ENCODE measurements at regions not wholly inside any gene's neighbourhood (a gene's known extent, or its start where the extent isn't known, plus 50 kb on each side); places are given as distances from the start of the nearest gene placed in this dataset.

GRCh38 chr9:7892975-7893374 is 93.4 kb upstream of the DMAC1 start:
- TF ChIP-seq, protein P1, sequence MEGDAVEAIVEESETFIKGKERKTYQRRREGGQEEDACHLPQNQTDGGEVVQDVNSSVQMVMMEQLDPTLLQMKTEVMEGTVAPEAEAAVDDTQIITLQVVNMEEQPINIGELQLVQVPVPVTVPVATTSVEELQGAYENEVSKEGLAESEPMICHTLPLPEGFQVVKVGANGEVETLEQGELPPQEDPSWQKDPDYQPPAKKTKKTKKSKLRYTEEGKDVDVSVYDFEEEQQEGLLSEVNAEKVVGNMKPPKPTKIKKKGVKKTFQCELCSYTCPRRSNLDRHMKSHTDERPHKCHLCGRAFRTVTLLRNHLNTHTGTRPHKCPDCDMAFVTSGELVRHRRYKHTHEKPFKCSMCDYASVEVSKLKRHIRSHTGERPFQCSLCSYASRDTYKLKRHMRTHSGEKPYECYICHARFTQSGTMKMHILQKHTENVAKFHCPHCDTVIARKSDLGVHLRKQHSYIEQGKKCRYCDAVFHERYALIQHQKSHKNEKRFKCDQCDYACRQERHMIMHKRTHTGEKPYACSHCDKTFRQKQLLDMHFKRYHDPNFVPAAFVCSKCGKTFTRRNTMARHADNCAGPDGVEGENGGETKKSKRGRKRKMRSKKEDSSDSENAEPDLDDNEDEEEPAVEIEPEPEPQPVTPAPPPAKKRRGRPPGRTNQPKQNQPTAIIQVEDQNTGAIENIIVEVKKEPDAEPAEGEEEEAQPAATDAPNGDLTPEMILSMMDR (IDR thresholded peaks at IDR 0.05; ENCODE audit: low read depth, low read length, missing input control), result no peak
- no peak for TF ChIP-seq NR2F2 (IDR thresholded peaks at IDR 0.05)
- no peak for TF ChIP-seq TAF1 (conservative IDR thresholded peaks at IDR 0.05)
- TF ChIP-seq, protein P2, sequence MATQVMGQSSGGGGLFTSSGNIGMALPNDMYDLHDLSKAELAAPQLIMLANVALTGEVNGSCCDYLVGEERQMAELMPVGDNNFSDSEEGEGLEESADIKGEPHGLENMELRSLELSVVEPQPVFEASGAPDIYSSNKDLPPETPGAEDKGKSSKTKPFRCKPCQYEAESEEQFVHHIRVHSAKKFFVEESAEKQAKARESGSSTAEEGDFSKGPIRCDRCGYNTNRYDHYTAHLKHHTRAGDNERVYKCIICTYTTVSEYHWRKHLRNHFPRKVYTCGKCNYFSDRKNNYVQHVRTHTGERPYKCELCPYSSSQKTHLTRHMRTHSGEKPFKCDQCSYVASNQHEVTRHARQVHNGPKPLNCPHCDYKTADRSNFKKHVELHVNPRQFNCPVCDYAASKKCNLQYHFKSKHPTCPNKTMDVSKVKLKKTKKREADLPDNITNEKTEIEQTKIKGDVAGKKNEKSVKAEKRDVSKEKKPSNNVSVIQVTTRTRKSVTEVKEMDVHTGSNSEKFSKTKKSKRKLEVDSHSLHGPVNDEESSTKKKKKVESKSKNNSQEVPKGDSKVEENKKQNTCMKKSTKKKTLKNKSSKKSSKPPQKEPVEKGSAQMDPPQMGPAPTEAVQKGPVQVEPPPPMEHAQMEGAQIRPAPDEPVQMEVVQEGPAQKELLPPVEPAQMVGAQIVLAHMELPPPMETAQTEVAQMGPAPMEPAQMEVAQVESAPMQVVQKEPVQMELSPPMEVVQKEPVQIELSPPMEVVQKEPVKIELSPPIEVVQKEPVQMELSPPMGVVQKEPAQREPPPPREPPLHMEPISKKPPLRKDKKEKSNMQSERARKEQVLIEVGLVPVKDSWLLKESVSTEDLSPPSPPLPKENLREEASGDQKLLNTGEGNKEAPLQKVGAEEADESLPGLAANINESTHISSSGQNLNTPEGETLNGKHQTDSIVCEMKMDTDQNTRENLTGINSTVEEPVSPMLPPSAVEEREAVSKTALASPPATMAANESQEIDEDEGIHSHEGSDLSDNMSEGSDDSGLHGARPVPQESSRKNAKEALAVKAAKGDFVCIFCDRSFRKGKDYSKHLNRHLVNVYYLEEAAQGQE (IDR thresholded peaks at IDR 0.05), result no peak
- TF ChIP-seq JUND (IDR thresholded peaks at IDR 0.05), result no peak
- no peak for TF ChIP-seq EGR1 (IDR thresholded peaks at IDR 0.05; ENCODE audit: low read depth in 2 of 2)
- no peak for TF ChIP-seq GABPA (IDR thresholded peaks at IDR 0.05 in 1 of 2, conservative IDR thresholded peaks at IDR 0.05 in 1 of 2)
- no peak for TF ChIP-seq MAX (IDR thresholded peaks at IDR 0.05)
- no peak for TF ChIP-seq SP1 (IDR thresholded peaks at IDR 0.05)
- TF ChIP-seq RXRA (IDR thresholded peaks at IDR 0.05), result no peak
